GM19463 (cell line): ENCODE measurements at regions not wholly inside any gene's neighbourhood (a gene's known extent, or its start where the extent isn't known, plus 50 kb on each side); places are given as distances from the start of the nearest gene placed in this dataset.
"Not testable (repeated sequence)": the region's sequence is repeated elsewhere in the genome, so short reads cannot be mapped to it uniquely, and the experiment has no call there.

Experiments used
- ATAC-seq: cut with Tn5 transposase; IDR thresholded peaks from one replicate; pipeline ENCODE4 v1.9.1; 2021; ENCODE audit warnings: mild to moderate bottlenecking, moderate library complexity; ENCODE audit not compliant: unreplicated experiment

DNA sequence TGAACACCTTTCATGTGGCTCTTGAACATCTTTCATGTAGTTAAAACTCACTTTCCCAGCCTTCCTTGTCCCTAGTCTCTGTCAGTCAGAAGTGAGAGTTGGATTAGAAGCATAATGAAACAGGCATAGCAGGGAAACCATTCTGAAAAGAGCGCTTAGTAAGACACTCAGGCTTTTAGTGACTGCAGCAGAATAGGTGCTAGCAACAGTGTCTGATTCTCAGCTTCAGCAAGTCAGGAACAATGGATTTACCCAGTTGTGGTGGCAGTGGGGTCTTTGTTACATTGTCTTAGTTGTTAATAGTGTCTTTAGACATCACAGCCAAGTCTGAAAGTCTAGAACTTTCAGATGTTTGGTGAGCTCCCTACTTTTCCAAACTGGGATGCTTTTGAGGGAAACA, 177.1 kb upstream of the PCDH7 start:
- ATAC-seq = no peak

DNA sequence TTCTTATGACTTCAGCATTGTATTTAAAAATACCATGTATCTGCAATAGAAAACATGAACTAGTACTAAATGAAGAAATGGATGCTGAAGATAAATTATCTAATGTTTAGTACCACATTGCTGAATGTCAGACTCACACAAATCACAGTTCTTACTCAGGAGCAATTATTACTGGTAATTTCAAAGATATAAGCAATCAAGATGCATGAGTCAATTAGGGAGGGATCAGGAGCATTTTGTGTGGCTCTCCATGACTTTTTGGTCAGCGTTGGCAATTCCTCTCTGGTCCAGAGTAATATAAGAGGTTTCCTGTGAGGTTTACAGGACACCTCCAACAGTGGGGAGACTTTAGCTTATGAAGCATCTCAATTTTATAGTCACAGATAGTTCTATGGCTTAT, 167.0 kb upstream of the PCDH7 start:
- no peak for ATAC-seq

DNA sequence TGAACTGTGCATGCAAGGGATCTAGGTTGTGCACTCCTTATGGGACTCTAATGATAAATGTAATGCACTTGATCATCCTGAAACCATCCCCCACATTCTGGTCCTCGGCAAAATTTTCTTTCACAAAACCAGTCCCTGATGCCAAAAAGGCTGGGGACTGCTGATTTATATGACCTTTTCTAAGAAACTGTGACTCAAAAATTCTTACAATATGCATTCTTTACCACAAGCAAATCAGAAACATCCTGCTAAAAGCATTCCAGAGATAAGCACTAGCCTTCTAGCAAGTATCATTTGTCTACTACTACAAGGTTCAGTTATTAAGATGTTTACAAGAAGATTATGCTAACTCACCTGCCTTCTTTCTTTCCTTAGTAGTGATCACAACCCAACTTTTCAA, 166.5 kb upstream of the PCDH7 start:
- ATAC-seq = no peak

DNA sequence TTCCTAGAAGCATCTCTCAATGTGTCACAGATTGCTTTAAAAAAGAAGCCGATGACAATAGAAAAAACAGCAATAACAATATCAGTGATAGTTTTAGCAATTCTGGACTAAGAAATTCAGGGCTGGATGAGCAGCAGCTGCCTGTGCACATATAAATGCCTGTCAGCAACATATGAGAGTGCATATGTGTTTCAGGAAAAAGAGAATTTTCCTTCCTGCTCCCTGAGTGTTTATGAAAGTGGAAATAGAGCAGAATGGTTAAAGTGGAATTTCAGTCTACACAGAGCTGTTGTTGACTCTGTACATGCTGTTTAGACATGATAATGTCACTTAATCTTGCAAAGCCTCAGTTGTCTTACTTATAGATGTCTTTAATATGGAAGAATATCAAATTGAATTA, 164.4 kb upstream of the PCDH7 start:
- no peak for ATAC-seq

DNA sequence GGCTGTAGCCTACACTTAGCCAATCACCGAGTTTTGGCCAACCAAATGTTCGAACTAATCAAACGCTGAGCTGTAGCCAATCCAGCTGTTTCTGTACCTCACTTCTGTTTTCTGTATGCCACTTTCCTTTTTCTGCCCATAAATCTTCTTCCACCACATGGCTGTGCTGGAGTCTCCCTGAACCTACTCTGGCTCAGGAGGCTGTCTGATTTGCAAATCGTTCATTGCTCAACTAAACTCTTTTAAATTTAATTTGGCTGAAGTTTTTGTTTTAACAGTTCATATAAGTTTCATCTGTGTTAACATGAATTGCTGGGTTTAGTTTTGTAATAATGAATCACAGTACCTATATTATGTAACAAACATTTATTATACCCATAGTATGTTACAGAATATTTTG, 160.7 kb upstream of the PCDH7 start:
- no peak for ATAC-seq

DNA sequence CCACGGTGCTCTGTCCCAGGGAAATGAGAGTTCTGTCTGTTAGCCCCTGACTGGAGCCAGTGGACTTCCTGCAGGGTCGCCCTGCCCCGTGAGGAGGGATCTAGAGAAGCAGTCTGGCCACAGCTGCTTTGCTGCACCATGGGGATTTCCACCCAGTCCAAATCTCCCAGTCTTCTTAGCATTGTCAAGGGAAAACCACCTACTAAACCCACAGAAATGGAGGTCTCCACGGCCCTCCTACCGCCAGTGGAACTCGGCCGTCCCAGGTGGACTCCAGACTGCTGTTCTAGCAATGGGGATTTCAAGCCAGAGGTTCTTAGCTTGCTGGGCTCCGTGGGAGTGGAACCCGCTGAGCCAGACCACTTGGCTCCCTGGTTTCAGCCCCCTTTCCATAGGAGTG, 133.3 kb upstream of the PCDH7 start:
- ATAC-seq = no peak

DNA sequence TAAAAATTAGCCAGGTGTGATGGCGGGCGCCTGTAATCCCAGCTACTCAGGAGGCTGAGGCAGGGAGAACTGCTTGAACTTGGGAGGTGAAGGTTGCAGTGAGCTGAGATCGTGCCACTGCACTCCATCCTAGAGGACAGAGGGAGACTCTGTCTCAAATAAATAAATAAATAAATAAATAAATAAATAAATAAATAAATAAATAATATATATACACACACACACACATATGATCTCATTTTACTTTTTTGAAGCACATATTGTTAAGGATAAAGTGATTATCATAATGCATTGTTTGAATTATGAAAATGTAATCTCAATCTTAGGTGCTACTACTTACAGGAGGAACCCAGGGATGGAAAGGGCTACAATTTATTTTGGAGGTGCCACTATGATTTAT, 130.5 kb upstream of the PCDH7 start:
- not testable (repeated sequence) for ATAC-seq

DNA sequence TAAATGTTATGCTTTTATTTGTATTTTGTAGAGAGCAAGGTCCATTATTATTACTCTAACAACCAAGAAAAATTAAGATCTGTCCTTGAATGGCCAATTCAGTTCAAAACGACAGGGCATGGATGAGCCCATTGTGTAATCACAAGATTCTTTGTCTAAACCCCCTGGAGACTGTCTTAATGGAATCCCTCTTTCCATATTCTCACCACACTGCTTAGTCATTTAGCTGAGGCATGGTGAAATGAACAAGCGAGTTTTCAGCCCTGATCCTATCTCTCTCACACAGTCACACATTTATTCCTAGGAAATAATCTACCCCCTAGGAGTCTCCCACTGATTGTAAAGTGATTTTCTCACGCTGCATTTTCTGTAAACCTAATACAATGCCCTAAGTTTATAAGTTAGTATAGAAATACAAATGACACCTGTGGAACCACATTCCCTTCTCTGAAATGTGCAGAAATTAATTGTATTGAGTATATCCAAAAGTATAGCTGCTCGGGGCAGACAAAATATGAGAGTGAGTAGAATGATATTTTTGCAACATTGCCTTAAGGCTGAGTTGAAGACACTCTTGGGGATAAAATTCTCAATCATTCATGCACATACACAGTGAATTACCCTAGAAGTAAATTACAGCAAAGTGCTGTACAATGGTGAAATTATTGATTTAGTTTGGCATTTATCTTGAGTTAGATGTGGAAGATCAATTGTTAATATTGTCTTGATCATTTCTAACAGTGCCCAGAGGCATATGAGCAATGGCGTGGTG, 119.7 kb upstream of the PCDH7 start:
- no peak for ATAC-seq

DNA sequence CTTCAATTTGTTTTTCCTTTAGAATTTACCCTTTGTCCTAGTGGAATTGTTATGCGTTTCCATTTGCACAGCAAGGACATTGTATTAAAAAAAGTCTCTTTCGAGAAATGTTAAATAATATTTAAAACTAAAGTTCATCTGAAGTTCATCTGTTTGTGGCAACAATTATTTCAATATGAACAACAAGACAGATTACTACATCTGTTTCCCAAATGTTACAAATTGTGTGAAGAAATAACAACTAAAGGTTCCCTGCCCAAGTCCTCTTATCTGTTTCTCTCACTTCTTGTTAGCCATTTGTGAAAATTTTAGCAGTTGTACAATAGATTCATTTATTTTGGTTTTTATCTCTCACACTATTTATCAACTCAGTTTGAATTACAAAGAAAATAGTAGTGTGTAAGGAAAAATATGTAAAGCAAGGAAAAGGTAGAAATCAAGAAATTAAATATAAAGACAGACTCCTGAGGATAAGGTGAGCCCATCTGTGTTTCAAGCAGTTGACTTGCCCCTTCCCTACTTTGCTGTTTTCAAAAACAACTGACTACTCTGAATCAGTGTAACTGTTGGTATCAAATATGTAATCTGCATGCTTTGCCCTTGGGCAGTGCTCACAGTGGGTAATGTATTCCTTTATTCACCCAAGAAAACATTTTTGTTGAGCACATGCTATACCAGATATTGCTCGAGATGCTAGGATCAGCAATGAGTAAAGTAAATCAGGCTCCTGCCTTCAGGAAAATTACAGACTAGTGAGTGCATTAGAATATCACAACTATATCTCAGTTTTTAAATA, 118.9 kb upstream of the PCDH7 start:
- ATAC-seq = no peak

DNA sequence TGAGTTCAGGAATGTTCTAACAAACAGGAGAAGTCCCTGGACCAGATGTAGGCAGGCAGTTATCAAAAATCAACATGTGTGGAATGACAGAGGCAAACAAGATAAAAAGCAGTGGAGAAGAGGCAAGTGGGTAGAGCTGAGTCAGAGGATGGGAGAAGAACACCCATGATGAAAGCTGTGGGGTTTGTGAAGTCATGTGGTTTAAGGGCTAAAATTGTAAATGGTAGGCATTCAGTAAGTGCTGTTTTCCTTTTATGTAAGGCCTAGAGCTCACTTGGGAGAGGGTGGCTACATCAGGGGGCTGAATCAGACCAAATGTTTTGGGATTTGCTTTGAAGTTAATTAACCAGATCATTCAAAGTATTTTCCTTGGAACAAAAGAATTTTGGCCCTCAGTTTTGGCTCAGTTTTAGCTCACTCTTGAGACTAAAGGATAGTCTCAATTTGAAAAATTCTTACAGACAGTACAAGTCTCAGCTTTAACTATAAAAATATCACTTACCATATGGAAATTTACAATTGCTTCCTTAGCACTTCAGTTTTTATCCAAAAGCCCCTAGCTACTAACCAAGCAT, 114.5 kb upstream of the PCDH7 start:
- ATAC-seq = no peak

DNA sequence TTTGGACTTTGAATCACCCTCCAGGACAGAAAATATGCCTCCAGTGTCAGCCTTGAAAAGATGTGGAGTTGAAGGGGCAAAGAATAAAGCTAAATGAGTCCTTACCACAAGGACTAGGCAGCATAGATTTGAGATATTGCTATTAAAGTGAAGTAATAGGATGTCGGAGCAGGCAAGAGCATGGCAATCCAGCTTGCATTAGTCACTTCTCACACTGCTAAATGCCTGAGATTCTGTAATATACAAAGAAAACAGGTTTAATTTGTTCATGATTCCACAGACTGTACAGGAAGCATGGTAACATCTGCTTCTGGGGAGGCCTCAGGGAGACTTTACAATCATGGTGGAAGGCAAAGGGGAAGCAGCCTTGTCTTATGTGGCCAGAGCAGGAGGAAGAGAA, 109.8 kb upstream of the PCDH7 start:
- no peak for ATAC-seq

DNA sequence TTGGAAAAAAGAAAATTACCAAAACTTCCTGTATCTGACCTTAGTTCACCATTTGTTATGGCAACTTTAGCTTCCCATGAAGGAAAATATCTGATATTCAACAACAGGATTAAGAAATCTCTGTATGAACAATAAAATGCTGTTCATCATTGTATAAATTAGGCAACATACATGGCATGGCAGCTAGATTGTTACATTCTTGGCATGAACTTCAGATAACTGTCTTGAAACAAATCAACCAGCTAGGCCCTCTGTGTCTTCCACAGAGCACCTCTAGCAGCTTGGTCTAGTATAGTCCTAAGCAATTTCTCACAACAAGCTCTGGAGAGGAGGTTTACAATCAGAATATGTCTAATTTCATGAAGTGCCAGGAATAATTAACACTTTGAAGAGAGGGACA, 105.4 kb upstream of the PCDH7 start:
- ATAC-seq = no peak

DNA sequence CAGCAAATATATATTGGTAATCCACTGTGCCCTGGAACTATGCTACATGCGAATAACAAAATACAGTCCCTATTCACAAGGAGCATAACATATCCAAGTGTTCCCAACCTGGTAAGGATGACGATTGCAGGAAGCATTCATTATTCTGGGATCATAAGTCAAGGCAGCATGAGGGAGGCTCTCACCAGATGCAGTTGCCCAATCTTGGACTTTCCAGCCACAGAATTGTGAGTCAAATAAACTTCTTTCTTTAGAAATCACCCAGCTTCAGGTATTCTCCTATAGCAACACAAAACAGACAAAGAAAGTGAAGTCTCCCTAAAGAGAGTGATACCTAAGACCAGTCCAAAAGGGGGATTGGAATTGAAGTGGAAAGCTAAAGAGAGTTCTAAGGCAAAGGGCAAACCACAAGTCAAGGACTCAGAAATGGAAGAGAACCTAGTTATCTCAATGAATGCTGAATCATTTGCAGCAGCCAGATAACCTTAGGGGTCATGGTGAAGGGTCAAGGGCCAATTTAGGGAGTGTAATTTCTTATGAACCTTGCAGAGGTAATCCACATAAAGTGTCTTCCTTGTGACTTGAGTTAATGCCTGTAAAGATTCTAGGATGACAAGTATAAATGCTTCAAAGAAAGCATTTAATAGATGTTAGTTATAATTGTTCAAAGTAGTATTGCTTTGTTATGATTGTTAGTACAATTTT, 103.1 kb upstream of the PCDH7 start:
- ATAC-seq = no peak

DNA sequence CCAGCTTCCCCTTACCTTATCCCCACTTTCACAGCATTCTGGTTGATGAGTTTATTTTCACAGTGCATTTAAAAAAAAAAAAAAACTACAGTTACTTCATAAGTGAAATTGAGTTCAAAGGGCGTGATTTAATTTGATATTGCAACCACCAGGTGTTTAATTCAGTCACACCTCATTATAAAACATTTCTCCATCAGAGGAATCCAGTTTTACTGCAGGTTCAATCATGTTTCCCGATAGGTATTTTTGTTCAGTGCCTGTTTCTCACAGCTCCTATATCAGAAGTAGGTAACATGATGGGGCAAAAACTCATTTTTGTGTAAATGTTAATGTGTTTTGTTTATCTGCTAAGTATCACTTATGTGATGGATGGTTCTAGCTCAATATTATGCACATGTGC, 102.3 kb upstream of the PCDH7 start:
- no peak for ATAC-seq

DNA sequence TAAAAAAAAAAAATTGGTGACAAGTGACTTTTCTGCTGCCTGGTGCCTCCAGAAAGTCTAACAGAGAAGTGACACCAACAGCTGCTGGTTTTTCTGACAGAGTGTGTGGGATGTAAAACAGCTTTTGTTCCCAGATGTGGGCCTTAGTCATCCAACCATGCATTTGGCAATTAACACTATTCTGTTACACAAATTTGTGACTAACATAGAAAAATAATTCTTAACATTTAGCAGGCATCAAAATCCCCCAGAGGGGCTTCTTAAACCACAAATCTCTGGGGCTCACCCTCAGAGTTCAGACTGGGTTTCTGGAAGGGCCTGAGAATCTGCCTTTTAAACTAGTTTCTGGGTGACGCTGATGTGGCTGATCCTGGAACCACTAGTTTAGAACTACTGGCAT, 100.5 kb upstream of the PCDH7 start:
- ATAC-seq = no peak

DNA sequence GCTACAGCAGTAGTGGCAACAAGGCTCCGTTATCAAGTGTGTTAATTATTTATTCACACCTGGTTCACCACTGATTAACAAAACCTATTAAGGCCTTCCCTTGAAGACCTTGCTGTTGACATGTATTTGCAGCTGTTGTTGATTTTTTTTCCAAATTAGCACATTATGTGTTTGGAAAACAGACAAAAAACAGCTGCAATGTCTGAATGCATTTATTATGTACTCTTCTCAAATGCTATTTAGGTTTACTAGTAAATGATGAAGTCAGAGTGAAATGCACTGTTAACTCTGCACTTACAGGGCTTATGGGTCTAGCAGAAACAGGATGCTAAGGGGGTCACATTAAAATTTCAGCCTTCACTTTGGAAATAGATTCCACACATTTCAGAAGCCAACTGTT, 99.5 kb upstream of the PCDH7 start:
- no peak for ATAC-seq

DNA sequence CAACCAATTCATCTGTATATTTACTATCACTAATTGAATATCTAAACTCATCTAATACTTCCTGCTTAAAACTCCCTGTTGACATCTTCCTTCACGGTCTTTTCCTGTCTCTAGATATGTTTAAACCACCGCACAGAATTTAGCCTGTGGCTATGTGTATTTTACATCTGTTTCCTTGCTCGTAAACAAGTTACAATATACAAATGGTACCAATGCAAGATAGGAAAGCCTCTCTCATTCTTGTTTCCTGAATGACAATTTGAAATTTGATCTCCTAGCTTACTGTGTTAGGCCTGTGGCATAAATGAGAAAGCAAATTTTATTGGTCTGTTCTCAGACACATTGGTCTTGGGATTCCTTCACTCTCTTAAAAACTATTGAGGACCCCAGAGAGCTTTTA, 89.7 kb upstream of the PCDH7 start:
- ATAC-seq = no peak

DNA sequence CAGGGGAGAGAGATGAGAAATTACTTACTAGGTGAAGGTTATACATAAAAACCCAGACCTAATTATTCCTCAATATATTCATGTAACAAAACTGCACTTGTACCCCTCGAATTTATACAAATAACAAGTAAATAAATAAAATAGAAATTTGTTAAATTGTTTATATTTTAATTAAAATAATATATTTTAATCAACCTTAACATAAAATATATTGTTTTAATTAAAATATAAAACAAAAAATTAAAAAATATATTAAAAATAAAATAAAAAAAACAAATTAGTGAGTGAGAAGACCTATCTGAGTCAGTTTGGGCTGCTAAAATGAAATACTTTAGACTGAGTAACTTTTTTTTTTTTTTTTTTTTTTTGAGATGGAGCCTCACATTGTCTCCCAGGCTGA, 87.4 kb upstream of the PCDH7 start:
- ATAC-seq = no peak

DNA sequence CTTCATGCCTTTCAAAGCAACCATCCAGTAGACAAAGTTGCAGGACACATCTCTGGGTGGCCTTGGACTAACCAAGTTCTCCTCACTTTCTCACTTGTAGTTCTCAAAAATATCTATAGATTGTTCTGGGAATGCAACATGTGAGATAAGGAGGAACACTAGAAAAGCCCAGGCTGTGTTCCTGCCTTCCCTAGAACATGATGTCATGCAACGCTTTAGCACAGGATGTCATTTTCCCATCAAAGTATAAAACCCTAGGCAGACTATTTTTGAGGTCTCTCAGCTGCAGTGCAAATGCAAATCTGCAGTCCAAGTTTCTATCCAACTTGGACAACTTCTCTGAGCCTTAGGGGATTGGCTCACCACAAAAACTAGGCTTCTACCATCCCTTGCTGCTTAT, 78.8 kb upstream of the PCDH7 start:
- ATAC-seq = no peak

DNA sequence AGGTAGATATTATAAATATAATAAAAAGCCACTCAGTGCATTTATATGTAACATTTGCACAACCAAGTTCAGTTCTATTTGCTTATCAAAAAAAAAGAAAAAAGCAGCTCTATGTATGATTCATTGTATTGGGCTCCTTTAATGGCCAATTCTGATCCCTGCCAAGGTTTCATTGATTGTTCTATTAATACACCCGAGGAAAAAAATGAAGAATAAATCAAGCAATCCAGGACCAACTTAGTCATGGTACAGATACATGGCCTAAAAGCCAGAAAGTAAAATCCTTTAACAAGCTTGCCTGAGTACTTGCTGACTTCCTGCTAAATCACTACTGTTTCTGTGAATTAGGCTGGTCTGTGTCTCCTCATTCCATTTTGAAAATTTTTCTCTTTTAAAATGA, 77.6 kb upstream of the PCDH7 start:
- ATAC-seq = no peak

DNA sequence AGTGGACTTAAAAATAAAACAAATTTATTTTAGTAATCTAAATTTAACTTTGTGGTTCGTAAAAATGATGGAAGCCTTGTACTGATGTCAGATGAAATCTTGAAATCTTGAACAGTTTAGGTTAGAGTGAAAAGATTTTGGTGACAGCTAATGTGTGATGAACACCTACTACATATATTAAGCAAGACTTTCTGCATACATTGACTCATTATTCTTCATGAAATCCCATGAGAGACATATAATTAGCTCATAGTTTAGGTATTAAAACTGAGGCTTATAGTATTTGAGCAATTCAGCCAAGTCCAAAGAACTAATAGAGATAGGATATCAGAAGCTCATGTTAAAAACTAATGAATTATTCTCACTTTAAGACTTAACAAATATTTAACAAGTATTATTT, 66.9 kb upstream of the PCDH7 start:
- ATAC-seq = no peak

DNA sequence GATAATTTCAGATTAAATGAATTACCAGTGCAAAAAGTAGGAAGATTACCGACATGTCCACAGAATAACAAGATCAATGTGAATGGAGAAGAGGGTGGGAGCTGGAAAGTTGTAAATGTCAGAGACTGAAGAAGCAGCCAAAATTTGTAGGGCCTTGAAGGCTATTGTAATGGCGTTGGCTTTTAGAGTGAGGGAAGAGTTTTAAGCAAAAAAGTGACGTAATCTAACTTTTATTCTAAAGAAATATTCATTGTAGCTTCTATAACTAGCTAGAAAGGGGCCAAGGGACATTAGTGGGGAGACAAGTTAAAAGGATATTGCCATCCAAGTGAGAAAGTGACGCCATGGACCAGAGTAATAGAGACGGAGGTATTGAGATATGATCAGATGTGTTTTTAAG, 63.3 kb upstream of the PCDH7 start:
- ATAC-seq = no peak
